Esophagus mucosa (tissue), 1 donor: ENCODE measurements at regions not wholly inside any gene's neighbourhood (a gene's known extent, or its start where the extent isn't known, plus 50 kb on each side); places are given as distances from the start of the nearest gene placed in this dataset.
A peak's percentile ranks its signal among the peaks of the same experiment; 100 is the strongest.
"Not testable (repeated sequence)": the region's sequence is repeated elsewhere in the genome, so short reads cannot be mapped to it uniquely, and the experiment has no call there.

Experiments used
- ATAC-seq: fragments of 200-7000 bp; cut with Tn5 transposase; one replicate; pipeline ENCODE4 v1.9.1; 2020
- donor health status: DM: yes; HTN: yes; CAD: no.

DNA sequence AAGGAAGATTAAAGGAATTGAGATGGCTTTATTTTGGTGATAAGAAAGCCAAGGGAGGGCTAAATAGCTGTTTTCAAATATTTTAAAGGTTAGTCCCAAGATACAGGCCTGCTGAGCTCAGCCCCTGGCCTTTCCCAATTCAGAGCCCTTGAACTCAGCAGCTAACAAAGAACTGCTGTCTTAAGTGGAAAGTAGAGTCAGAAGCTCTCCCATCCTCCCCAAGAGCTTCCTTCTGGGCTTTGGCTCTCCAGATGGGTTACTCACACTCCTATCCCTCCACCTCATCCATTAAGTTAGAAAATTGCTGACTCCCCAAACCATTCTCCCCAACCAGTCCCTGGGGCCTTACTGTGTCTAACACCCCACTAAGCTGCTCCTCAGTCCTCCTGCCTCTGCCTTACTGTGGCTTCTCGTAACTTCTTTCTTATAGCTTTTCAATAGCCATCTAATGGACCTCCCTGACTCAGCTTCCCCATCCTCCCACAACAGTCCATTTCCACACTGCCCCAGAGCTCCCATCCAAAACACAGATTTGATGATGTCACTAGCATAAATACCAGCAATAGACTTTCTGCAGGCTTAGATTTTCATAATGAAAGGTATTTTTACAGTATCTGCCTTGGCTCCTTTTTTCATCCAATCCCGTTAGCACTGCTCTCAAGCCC, 239.1 kb downstream of the ENC1 start:
- ATAC-seq, result peak; percentile 28

- ATAC-seq, result no peak
Observed at GRCh38 chr5:74400067-74400466, 240.5 kb downstream of the ENC1 start.

GRCh38 chr5:74396913-74397622, 243.5 kb downstream of the ENC1 start:
- ATAC-seq, result no peak

GRCh38 chr5:74394916-74395880, 245.3 kb downstream of the ENC1 start:
- ATAC-seq, result peak; percentile 85

GRCh38 chr5:74394528-74394915, 246.0 kb downstream of the ENC1 start:
- ATAC-seq, result no peak

GRCh38 chr5:74393943-74394342, 246.6 kb downstream of the ENC1 start:
- no peak for ATAC-seq

GRCh38 chr5:74392711-74393351, 247.7 kb downstream of the ENC1 start:
- no peak for ATAC-seq

- ATAC-seq, result no peak
Observed at GRCh38 chr5:74391410-74391809, 249.1 kb downstream of the ENC1 start.

GRCh38 chr5:74390822-74391221, 249.7 kb downstream of the ENC1 start:
- no peak for ATAC-seq

- ATAC-seq, result no peak
Observed at GRCh38 chr5:74390306-74390637, 250.3 kb downstream of the ENC1 start.

- ATAC-seq, result no peak
Observed at GRCh38 chr5:74389531-74390305, 250.8 kb downstream of the ENC1 start.

DNA sequence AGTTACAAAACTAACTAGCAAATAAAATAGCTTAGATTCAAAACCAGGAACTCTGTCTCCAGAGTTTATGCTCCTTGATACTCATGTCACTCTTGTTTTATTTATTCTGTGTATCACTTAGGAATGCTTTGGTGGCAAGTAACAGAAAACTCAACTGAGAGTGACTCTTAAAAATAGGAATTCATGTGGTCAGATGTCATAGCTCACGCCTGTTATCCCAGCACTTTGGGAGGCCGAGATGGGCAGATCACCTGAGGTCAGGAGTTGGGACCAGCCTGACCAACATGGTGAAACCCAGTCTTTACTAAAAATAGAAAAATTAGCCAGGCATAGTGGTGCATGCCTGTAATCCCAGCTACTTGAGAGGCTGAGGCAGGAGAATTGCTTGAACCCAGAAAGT, 252.1 kb downstream of the ENC1 start:
- not testable (repeated sequence) for ATAC-seq

DNA sequence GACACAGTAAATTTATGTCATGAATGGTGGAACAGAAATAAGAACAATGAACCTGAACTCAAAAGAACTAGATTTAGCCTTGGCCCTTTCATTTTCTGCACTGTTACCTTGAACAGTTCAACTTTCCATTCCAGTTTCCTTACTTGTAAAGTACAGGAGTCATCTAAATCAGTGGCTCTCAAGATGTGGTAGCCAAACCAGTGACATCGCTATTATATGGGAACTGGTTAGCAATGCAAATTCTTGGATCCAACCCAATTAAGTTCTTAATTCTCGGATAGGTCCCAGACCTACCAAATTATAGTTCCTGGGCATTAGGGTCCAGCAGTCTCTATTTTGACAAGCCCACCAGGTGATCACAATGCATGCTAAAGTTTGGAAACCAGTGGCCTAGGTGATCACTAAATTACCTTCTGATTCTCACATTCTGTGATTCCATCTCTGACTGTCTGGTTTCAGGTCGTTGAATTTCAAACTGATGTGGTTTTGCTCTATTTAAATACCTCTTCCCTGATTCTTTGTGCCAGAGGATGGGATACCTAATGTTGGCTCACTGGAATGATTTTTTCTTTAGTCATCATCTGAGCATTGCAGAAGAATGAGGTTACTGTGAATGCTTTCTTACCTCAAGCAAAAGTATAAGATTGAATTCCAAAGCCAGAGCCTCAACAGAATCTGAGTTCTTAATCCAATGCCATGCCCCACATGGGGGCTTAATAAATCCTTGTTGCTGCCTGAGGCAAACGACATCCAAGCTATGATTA, 253.8 kb downstream of the ENC1 start:
- ATAC-seq, result no peak

DNA sequence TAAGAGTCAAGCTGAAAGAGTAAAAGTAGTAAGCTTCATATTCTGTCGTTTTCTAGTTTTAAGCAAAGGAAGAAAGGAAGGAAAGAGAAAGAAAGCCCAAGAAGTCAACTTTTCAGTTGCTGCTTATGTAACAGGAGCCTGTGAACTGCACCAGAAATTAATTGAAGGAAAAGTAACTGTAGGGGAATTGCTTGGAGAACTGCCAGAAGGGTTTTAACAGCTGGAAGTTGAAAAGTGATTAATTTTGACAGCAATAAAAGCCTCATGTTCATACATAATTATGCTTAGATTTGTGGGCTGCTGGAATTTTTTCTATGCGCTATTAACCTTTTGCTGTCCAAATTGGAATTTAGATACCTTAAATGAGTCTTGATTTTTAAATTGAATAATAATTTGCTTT, 255.7 kb downstream of the ENC1 start:
- ATAC-seq, result no peak

DNA sequence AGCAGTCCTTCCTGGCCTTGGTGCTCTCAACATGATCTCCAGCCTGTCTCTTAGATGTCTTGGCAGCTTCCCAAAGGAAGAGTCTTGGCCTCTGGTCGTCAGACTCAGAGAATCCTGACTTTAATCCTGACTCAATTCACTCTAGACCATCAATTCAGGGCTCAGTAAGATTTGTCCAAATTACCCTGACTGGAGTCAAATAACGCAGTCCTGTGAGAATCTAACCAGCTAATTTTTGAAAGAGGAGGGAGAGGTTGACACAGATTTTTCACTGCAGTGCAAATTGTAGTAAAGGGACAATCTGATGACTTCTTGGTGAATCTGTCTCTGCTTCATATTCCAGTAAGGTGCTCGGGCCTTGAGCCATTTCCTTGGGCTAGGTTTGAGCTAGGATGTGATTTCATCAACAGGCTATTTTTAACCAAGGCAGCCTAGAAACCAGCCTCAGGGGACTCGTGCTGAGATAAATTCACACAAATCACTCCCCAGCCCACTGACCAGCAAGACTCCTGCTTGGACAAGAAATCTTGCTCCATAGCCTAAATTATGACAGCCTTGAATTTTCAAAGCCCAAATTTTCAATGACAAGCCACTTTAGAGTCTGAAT, 257.4 kb downstream of the ENC1 start:
- ATAC-seq, result no peak

GRCh38 chr5:74382123-74382855, 258.2 kb downstream of the ENC1 start:
- no peak for ATAC-seq

DNA sequence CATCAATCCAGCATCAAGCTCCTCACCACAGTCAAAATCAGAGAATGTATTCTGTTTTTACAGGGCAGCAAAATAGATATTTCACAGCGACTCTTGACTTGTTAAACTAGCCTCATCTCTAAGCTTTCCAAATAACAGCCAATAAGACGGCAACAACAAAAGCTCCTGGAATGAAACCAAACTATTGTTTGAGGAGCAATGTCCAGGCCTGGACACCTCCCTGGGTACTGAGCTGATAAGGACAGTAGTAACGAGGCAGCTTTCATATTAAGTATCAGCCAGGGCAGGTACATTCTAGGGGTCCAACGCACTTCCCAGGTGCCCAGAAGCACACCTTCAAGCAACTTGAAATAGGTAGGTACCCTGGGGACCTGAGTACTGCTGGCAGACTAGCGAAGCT, 260.3 kb downstream of the ENC1 start:
- ATAC-seq, result no peak

DNA sequence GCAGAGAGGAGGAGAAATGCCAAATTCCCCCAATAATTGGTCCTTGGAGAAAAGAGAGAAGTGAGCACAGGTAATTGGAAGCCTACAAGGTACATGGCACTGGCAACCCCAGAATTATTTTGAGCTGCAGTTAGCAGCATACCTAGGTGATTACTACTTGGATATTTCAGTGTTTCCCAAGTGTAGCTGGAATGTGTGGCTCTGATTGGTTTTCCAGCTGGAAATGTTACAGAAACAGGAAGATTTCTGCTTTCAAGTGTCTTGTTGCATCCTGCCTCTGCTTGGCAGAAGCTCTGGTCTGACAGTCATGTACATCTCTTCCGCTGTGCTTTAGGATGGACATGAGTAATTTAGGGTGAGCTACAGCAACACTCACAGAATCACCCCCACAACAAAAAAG, 262.1 kb downstream of the ENC1 start:
- ATAC-seq, result no peak

DNA sequence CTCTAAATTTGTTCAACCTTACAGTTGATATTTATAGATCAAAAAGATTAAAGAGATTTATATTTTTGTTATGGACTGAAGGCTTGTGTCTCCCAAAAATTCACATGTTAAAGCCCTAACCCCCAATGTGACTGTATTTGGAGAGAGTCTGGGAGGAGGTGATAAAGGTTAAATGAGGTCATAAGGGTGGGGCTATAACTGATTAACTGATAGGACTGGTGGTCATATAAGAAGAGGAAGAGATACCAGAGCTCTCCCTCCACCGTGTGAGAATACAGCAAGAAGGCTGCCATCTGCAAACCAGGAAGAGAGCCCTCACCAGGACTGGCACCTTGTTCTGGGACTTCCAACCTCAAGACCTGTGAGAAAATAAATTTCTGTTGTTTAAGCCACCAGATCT, 264.3 kb downstream of the ENC1 start:
- no peak for ATAC-seq

- ATAC-seq, result no peak
Observed at GRCh38 chr5:74375271-74375670, 265.3 kb downstream of the ENC1 start.
